CD4-positive, alpha-beta T cell treated with Interferon alpha-2 for 1 hour (primary cell): ENCODE measurements at regions not wholly inside any gene's neighbourhood (a gene's known extent, or its start where the extent isn't known, plus 50 kb on each side); places are given as distances from the start of the nearest gene placed in this dataset.
"Not testable (repeated sequence)": the region's sequence is repeated elsewhere in the genome, so short reads cannot be mapped to it uniquely, and the experiment has no call there.

Source experiments
- DNase-seq, 2 donors: peaks; one replicate each; pipeline ENCODE4 v3.0.0-alpha.2; 2020 to 2022

DNA sequence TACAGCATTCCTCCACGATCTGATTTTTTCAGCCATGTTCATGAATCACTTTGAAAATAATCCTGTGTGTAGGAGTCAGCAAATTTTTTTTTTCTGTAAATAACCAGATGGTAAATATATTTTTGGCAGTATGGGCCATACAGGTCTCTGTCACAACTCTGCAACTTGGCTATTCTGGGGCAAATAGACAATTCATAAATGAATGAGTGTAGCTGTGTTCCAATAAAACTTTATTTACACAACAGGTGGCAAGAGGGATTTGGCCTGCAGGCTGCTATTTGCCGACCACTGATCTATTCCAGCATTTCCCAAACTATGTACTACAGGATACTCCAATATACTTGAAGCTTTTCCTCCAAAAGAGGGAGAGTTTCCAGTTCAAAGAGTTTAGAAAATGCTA, 78.7 kb upstream of the SVIL start:
- DNase-seq = no peak

GRCh38 chr10:29712108-29712507, 77.3 kb upstream of the SVIL start:
- no peak for DNase-seq

- no peak for DNase-seq
Measured at GRCh38 chr10:29710128-29710527, 75.4 kb upstream of the SVIL start.

DNA sequence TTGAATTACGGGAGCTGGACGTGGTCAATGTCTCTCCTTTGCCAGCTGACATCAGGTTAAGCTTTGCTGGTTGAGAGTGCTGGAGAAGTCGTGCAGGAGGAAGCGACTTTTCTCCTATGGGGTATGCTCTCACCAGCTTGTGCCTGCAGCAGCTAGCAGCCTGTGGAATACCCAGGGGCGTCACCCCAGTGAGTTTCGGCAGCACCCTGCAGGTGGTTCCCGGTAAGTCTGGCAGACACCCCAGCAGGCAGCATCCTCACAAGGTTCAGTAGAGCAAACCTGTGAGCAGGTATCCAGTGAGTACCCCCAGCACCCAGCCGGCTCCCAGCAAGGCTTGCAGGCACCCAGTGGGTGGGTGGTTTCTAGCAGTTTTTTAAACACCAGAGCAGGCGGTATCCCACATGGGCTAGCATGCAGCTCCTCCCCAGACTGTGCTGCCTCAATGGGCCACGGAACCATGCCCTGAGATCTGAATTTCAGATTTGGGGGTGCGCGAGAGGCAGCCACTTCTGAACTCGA, 74.8 kb upstream of the SVIL start:
- no peak for DNase-seq

- DNase-seq = no peak
Measured at GRCh38 chr10:29703271-29703670, 68.5 kb upstream of the SVIL start.

- peak in 1 of 2 donors; percentile 5 for DNase-seq
Measured at GRCh38 chr10:29702273-29703164, 67.7 kb upstream of the SVIL start.

DNA sequence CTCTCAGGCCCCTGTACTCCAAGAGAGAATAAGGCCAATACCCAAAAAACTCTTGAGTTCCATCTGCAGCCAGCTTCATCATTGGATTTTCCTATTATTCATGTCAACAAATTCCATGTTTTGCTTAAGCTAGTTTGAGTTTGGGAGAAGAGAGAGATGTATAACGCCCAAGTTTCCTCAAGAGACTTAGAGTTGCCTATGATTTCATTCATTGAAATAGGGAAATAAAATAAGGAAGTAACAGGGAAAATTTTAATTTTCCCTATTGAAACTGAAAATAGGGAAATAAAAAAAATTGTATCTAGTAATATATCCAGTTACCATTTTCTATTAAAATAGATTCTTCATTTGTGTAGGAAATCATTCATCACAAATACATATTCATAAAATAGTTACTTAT, 66.5 kb upstream of the SVIL start:
- no peak for DNase-seq

GRCh38 chr10:29699621-29700020, 64.8 kb upstream of the SVIL start:
- no peak for DNase-seq

DNA sequence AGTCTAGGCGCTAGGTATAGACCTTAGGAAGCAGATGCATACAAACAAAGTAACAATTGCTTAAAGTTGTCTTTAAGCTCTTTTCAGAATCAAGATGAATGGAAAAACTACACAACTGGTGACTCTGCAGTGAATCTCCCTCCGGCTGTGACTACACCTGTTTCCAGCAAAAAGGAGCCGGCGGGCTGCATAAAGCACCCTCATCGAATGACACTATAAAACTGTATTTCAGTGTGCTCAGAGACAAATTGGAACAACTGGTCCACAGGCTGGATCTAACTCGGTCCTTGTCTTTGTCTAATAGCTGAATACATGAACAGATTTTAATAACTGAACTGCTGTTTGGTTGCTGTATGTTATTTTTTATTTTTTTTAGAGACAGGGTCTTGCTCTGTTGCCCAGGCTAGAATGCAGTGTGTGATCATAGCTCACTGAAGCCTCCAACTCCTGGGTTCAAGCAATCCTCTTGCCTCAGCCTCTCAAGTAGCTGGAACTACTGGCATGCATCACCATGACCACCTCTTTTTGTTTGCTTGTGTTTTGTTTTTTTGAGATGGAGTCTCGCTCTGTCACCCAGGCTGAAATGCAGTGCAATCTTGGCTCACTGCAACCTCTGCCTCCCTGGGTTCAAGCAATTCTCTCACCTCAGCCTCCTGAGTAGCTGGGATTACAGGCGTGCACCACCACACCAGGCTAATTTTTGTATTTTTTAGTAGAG, 64.2 kb upstream of the SVIL start:
- DNase-seq = no peak

DNA sequence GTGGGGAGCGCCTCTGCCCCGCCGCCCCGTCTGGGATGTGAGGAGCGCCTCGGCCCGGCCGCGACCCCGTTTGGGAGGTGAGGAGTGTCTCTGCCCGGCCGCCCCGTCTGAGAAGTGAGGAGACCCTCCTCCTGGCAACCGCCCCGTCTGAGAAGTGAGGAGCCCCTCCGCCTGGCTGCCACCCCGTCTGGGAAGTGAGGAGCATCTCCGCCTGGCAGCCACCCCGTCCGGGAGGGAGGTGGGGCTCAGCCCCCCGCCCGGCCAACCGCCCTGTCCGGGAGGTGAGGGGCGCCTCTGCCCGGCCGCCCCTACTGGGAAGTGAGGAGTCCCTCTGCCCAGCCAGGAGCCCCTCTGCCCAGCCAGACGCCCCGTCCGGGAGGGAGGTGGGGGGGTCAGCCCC, 61.8 kb upstream of the SVIL start:
- DNase-seq = not testable (repeated sequence)

- no peak for DNase-seq
Measured at GRCh38 chr10:29694121-29694520, 59.4 kb upstream of the SVIL start.

DNA sequence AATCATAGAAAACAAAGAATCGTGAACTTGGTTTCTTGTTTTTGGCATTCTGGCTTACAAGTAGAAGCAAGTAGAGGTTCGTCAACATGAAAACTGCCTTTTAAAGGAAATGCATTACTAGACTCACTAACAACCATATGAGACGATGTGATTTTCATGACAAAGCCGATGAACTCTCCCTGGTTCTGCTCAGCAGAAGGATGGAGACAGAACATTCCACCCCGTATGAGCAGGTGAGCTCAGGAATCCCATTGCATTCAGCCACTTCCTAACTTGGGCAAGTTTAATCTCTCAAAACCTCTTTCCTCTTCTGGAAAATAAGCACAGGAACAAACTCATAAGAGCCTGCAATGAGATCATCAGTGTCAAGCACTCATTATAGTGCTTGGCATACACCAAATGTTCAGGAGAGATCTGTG, 57.4 kb upstream of the SVIL start:
- no peak for DNase-seq

GRCh38 chr10:29691564-29692072, 56.8 kb upstream of the SVIL start:
- no peak for DNase-seq

DNA sequence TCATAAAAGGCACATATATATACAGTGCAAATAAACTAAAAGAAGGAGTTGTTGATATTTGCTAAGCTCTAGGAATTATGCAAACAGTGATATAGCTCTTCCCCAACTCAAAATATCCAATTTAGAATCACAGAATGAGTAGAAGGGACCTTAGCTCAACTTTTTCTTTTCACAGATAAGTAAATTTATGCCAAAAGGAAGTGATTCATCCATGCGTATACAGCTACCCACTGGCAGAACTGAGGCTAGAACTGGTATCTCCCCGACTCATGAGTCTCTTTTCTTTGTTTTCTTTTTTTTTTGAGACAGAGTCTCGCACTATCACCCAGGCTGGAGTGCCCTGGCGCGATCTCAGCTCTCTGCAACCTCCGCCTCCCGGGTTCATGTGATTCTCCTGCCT, 54.2 kb upstream of the SVIL start:
- peak in 1 of 2 donors; percentile 4 for DNase-seq

- no peak for DNase-seq
Measured at GRCh38 chr10:29688230-29688661, 53.5 kb upstream of the SVIL start.

- peak in 1 of 2 donors; percentile 12 for DNase-seq
Measured at GRCh38 chr10:29687421-29688164, 52.8 kb upstream of the SVIL start.

GRCh38 chr10:29685506-29685905, 50.7 kb upstream of the SVIL start:
- peak in 1 of 2 donors; percentile 3 for DNase-seq
